Neural cell (in vitro differentiated cells): ENCODE measurements at regions not wholly inside any gene's neighbourhood (a gene's known extent, or its start where the extent isn't known, plus 50 kb on each side); places are given as distances from the start of the nearest gene placed in this dataset.
"Not testable (repeated sequence)": the region's sequence is repeated elsewhere in the genome, so short reads cannot be mapped to it uniquely, and the experiment has no call there.

Experiments
- H2AFZ ChIP-seq: fragments of 200-600, 300-800 bp; sonication (generic), shearing (Covaris generic); 2 replicates; pipeline ENCODE4 v1.6.0; 2014; ENCODE audit warnings: low read depth, mild to moderate bottlenecking, antibody characterized with exemption, low read length, moderate library complexity
- H3F3A ChIP-seq: fragments of 200-600 bp; shearing (Covaris generic); 2 replicates; pipeline ENCODE4 v1.6.1; 2016; ENCODE audit warnings: mild to moderate bottlenecking, moderate library complexity, mixed read lengths, antibody characterized with exemption, low read length; ENCODE audit not compliant: insufficient read depth, poor library complexity, severe bottlenecking
- H3K27ac ChIP-seq: fragments of 200-600, 300-800 bp; sonication (generic), shearing (Covaris generic); 2 replicates; pipeline ENCODE4 v1.5.1; 2014; ENCODE audit warnings: mild to moderate bottlenecking, low read length, moderate library complexity
- H3K27me3 ChIP-seq: fragments of 300-800, 200-600 bp; sonication (generic), shearing (Covaris generic); 2 replicates; pipeline ENCODE4 v1.6.0; 2014; ENCODE audit warnings: mild to moderate bottlenecking, low read depth, low read length, moderate library complexity; ENCODE audit not compliant: insufficient read depth
- H3K36me3 ChIP-seq: fragments of 300-800, 200-600 bp; sonication (generic), shearing (Covaris generic); 2 replicates; pipeline ENCODE4 v1.5.1; 2014; ENCODE audit warnings: mild to moderate bottlenecking, antibody characterized with exemption, low read length, moderate library complexity; ENCODE audit not compliant: insufficient read depth
- H3K4me2 ChIP-seq: fragments of 300-800, 200-600 bp; sonication (generic), shearing (Covaris generic); 2 replicates; pipeline ENCODE4 v1.6.0; 2014; ENCODE audit warnings: mild to moderate bottlenecking, low read length
- H3K4me3 ChIP-seq: fragments of 300-800, 200-600 bp; sonication (generic), shearing (Covaris generic); 2 replicates; pipeline ENCODE4 v1.5.1; 2014; ENCODE audit warnings: mild to moderate bottlenecking, low read length, moderate library complexity
- H3K79me2 ChIP-seq: fragments of 200-600 bp; shearing (Covaris generic); replicated peaks from 2 replicates; pipeline ENCODE4 v1.6.0; 2014; ENCODE audit warnings: mild to moderate bottlenecking, low read length, moderate library complexity; ENCODE audit not compliant: insufficient read depth
- H3K9ac ChIP-seq: fragments of 300-800, 200-600 bp; sonication (generic), shearing (Covaris generic); 2 replicates; pipeline ENCODE4 v1.6.1; 2016; ENCODE audit warnings: mild to moderate bottlenecking, low read length, mixed read lengths
- H3K9me2 ChIP-seq: fragments of 200-600 bp; shearing (Covaris generic); 2 replicates; pipeline ENCODE4 v1.6.1; 2016; ENCODE audit warnings: mild to moderate bottlenecking, low read length, mixed read lengths; ENCODE audit not compliant: insufficient read depth
- H3K9me3 ChIP-seq: fragments of 200-600, 300-800 bp; sonication (generic), shearing (Covaris generic); 2 replicates; pipeline ENCODE4 v1.6.1; 2016; ENCODE audit warnings: mild to moderate bottlenecking, mixed run types, low read length, moderate library complexity, mixed read lengths
- H4K20me1 ChIP-seq: fragments of 200-600 bp; shearing (Covaris generic); 2 replicates; pipeline ENCODE4 v1.6.1; 2016; ENCODE audit warnings: mild to moderate bottlenecking, mixed run types; ENCODE audit not compliant: insufficient read depth
- CTCF ChIP-seq: fragments of 450-650 bp; IDR thresholded peaks from 2 replicates; pipeline ENCODE4 v1.5.1; 2014; ENCODE audit warnings: antibody characterized with exemption, mild to moderate bottlenecking, moderate library complexity; ENCODE audit not compliant: poor library complexity, severe bottlenecking
- EP300 ChIP-seq: fragments of 450-650 bp; conservative IDR thresholded peaks from 2 replicates; pipeline ENCODE4 v1.6.1; 2014; ENCODE audit warnings: antibody characterized with exemption, mild to moderate bottlenecking, moderate library complexity; ENCODE audit not compliant: poor library complexity, severe bottlenecking
- EZH2 ChIP-seq: fragments of 200-600, 300-800 bp; shearing (Covaris generic), sonication (generic); IDR thresholded peaks from 2 replicates; pipeline ENCODE4 v1.6.1; 2014; ENCODE audit warnings: antibody characterized with exemption, low read length, borderline replicate concordance, mild to moderate bottlenecking; ENCODE audit not compliant: insufficient read depth, poor library complexity, severe bottlenecking
- MXI1 ChIP-seq: fragments of 450-650 bp; conservative IDR thresholded peaks from 2 replicates; pipeline ENCODE4 v1.6.1; 2014; ENCODE audit warnings: antibody characterized with exemption, mild to moderate bottlenecking; ENCODE audit not compliant: poor library complexity, severe bottlenecking
- POLR2AphosphoS5 ChIP-seq: IDR thresholded peaks from 2 replicates; pipeline ENCODE4 v1.6.1; 2012
- RAD21 ChIP-seq: fragments of 450-650 bp; conservative IDR thresholded peaks from 2 replicates; pipeline ENCODE4 v1.6.1; 2014; ENCODE audit warnings: antibody characterized with exemption, mild to moderate bottlenecking, moderate library complexity
- REST ChIP-seq: IDR thresholded peaks from 2 replicates; pipeline ENCODE4 v1.6.1; 2012; ENCODE audit warnings: borderline replicate concordance
- SMC3 ChIP-seq: fragments of 450-650 bp; conservative IDR thresholded peaks from 2 replicates; pipeline ENCODE4 v1.6.1; 2014; ENCODE audit warnings: antibody characterized with exemption, mild to moderate bottlenecking, moderate library complexity; ENCODE audit not compliant: poor library complexity
- TAF1 ChIP-seq: IDR thresholded peaks from 2 replicates; pipeline ENCODE4 v1.6.1; 2012; ENCODE audit warnings: low read depth

- Histone ChIP-seq H3K9ac (no peak overlapping the region), H4K20me1 (no peaks in the 10 kb centered on the region), H3K9me3 (no peaks in the 10 kb centered on the region), H3K27ac (no peak overlapping the region), H3K79me2 (no peaks in the 10 kb centered on the region), H3K36me3 (no peaks in the 10 kb centered on the region), H3K9me2 (no peaks in the 10 kb centered on the region), H3F3A (no peaks in the 10 kb centered on the region), H3K4me3 (no peak overlapping the region), H3K4me2 (no peak overlapping the region), H2AFZ (no peak overlapping the region), H3K27me3 (no peaks in the 10 kb centered on the region)
- no peak for TF ChIP-seq TAF1
- no peak for TF ChIP-seq REST
- no peak for TF ChIP-seq CTCF
- TF ChIP-seq EP300 = no peak
- TF ChIP-seq SMC3 = no peak
- no peak for TF ChIP-seq EZH2
- no peak for TF ChIP-seq MXI1
- TF ChIP-seq POLR2AphosphoS5 = no peak
- no peak for TF ChIP-seq RAD21
Observed at GRCh38 chr19:20273376-20273775, 106.4 kb downstream of the ZNF486 start.

GRCh38 chr19:20272627-20273010 lies 105.6 kb downstream of the ZNF486 start:
- not testable (repeated sequence) for H2AFZ ChIP-seq, H3K9me3 ChIP-seq, H3K4me3 ChIP-seq, H3K9ac ChIP-seq, H3K9me2 ChIP-seq, H4K20me1 ChIP-seq, H3K79me2 ChIP-seq, H3K36me3 ChIP-seq, H3K4me2 ChIP-seq, H3F3A ChIP-seq, H3K27ac ChIP-seq, H3K27me3 ChIP-seq

- H3K27ac ChIP-seq, H3K9ac ChIP-seq, H3K9me2 ChIP-seq, H3K4me3 ChIP-seq, H3F3A ChIP-seq, H3K79me2 ChIP-seq, H2AFZ ChIP-seq, H4K20me1 ChIP-seq, H3K4me2 ChIP-seq, H3K9me3 ChIP-seq, H3K27me3 ChIP-seq, H3K36me3 ChIP-seq: not testable (repeated sequence)
Observed at GRCh38 chr19:20271927-20272626, 105.1 kb downstream of the ZNF486 start.
